Activated CD4-positive, alpha-beta T cell treated with anti-CD3 and anti-CD28 coated beads, Interleukin-2, Interleukin-6, amounts not matched to agents 100 ng/mL and 50 ng/mL, durations not matched to agents 16 hours and 8 hours (primary cell): ENCODE measurements at regions not wholly inside any gene's neighbourhood (a gene's known extent, or its start where the extent isn't known, plus 50 kb on each side); places are given as distances from the start of the nearest gene placed in this dataset.
"Not testable (repeated sequence)": the region's sequence is repeated elsewhere in the genome, so short reads cannot be mapped to it uniquely, and the experiment has no call there.

Experiments used
- DNase-seq: peaks from one replicate; pipeline ENCODE4 v3.0.0-alpha.2; 2020

DNA sequence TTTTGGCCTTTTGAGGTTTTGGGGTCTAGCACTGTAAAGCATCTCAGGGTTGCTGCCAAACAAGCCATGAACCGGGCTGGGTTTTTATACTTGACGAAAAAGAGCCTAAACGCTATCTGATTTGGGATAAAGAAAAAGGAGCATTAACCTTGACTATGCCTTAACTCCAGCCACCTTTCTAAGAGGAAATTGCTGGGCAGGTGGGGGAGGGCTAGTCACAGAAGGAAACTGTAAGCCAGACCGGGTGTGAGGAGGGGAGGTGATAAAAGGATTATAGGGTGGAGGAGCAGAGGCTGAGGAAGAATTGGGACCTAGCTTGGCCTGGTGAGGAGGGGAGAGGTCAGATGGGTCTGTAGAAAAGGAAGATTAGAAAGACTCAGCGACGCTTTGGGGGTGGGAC, 335.2 kb upstream of the HTR1E start:
- DNase-seq: not testable (repeated sequence)

GRCh38 chr6:86598969-86599368, 338.4 kb upstream of the HTR1E start:
- DNase-seq: not testable (repeated sequence)

DNA sequence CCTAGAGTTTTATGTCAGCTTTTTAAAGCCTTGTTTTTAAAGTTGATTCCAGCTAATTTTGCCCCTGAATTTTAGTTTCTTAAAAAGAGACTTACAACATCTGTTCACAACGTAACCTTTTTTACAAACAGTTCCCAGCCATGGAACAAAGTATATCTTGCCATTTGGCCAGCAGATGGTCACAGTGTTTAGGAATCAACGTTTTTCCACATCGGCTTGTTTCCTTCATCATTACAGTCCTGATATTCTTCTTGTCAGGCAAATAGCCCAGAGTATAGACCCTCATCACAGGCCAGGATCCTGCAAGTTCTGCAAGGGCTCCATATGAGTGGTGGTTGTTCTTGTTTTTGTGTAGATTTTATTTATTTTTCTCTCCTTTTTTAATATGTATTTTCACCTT, 341.7 kb upstream of the HTR1E start:
- no peak for DNase-seq

- DNase-seq: no peak
Measured at GRCh38 chr6:86586195-86586594, 351.1 kb upstream of the HTR1E start.

GRCh38 chr6:86581833-86582232, 355.5 kb upstream of the HTR1E start:
- DNase-seq: no peak

DNA sequence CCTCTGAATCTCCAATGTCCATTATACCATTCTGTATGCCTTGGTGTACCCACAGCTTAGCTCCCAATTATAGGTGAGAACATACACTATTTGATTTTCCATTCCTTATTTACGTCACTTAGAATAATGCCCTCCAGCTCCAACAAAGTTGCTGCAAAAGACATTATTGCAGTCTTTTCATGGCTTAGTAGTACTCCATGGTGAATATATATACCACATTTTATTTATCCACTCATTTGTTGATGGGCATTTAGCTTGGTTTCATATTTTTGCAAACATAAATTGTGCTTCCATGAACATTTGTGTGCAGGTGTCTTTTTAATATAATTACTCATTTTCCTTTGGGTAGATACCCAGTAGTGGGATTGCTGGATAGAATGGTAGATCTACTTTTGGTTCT, 374.1 kb upstream of the HTR1E start:
- DNase-seq: no peak

DNA sequence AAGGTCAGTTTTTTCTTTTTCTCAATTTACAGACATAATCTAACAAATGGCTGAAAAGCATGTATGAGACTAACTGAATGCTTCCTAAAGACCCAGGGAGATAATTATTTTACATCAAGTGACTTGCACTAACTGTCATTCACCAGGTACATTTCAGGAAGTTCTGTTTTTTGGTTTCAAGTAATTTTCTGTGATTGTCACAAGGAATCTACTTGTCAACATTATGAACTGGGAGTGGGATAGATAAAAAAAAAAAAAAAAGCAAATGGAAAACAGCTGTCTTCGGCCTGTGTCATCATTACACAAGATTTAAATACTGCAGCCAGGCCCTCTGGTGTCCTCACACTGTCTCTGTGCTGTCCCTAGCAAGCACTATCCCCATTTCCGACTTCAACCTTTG, 379.0 kb upstream of the HTR1E start:
- no peak for DNase-seq

- DNase-seq: no peak
Measured at GRCh38 chr6:86537292-86537861, 400.0 kb upstream of the HTR1E start.

- DNase-seq: no peak
Measured at GRCh38 chr6:86536121-86536520, 401.2 kb upstream of the HTR1E start.

DNA sequence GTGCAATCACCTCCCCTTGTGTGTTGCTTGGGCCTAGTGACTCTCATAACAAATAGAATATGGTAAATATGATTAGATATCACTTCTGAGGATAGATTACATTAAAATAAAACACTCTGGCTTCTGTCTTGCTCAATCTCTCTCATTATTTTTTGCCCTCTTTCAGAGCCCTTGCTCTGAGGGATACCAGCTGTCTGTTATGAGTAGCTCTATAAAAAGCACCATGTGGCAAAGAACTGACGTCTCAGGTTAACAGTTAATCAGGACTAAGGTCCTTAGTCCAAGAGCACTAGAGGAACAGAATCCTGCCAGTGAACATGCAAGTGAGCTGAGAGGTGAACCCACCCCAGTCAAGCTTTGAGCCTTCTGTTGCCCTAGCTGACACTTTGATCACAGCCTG, 402.2 kb upstream of the HTR1E start:
- DNase-seq: no peak

GRCh38 chr6:86529635-86530034, 407.7 kb upstream of the HTR1E start:
- DNase-seq: no peak

DNA sequence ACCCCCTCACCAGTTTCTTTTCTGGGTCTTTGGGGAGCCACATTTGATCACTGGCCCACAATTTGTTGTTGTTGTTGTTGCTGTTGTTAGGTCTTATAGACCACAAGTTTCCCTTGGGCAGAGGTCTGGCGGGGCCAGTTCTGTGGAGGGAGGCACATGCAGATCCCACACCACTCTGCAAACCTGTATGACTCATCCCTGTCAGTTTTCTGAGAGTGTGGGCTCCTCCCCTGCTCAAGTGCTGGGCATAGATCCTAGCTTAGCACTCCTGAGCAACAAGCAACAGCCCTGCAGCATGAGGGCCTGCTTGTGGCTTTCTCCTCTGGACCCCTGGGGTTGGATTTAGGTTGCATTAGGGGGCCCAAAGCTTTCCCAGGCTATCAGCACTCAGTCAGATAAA, 411.1 kb upstream of the HTR1E start:
- no peak for DNase-seq

DNA sequence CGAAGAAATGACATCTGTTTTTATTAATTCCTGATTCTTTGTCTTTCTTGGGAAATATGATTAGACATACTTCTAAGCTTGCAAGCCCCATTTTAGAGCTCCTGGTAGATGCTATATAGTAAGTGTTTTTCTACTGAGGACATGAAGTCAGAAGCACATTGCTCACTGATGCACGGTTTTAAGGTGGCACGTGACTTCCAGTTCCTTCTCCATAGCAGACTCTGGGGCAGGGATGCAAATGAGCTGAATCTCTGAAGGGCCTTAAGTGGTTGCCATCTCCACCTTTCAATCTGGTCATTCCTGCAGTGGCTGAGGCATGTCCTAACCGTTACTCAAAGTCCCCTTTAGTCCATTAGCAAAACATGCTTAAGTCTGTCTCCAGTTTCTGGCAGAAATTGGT, 421.2 kb upstream of the HTR1E start:
- no peak for DNase-seq

DNA sequence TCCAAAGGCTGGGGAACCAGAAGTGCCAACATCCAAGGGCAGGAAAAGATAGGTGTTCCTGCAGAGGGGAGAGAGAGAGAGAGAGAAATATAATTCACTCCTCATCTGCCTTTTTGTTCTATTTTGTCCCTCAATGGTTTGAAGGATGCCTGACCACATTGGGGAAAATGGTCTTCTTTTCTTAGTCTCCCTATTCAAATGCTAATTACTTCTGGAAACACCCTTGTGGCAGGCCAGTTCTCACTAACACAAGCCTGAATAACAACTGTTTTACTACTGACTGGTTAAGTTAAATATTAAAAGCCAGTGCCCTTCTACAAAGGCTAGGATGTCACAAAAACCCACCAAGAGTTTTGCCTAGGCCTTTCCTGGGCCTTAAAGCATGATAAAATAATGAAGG, 425.4 kb upstream of the HTR1E start:
- no peak for DNase-seq

DNA sequence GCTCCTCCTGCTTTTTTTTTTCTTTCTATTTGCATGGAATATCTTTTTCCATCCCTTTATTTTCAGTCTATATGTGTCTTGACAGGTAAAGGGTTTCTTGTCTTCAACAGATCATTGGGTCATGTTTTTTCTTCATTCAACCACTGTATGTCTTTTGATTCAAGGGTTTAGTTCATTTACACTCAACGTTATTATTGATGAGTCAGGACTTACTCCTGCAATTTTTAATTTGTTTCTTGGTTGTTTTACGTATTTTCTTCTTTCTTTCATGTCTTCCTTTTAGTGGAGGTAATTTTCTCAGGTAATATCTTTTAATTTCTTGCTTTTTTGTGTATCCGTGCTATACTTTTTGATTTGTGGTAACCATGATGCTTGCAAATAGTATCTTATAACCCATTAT, 429.1 kb upstream of the HTR1E start:
- DNase-seq: no peak

DNA sequence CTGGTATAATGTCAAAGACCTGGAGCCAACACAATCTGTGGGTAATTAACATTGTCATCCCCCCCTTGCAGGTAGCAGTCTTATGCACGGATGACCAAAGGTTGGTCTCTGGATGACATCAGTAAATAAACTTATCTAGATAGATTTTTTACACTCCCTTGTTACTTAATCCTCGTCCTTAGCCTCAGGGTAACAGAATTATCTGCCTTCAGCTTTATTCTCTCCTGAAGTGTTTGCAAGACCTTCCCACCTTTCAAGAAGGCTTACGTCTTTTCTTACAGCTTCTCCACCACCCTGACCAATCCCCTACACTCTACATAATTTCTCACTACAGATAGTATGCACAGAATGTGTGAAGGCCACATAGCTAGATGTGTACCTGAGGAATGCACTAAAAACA, 434.8 kb upstream of the HTR1E start:
- DNase-seq: no peak

GRCh38 chr6:86500035-86500434, 437.3 kb upstream of the HTR1E start:
- DNase-seq: no peak

- DNase-seq: not testable (repeated sequence)
Measured at GRCh38 chr6:86489042-86489441, 448.3 kb upstream of the HTR1E start.

GRCh38 chr6:86487660-86488221, 449.6 kb upstream of the HTR1E start:
- no peak for DNase-seq

DNA sequence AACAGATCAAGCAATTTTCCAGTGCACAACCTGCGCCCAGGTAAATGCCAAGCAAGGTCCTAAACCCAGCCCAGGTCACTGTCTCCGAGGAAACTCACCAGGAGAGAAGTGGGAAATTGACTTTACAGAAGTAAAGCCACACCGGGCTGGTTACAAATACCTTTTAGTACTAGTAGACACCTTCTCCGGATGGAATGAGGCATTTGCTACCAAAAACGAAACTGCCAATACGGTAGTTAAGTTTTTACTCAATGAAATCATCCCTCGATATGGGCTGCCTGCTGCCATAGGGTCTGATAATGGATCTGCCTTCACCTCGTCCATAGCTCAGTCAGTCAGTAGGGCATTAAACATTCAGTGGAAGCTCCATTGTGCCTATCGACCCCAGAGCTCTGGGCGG, 459.0 kb upstream of the HTR1E start:
- not testable (repeated sequence) for DNase-seq

DNA sequence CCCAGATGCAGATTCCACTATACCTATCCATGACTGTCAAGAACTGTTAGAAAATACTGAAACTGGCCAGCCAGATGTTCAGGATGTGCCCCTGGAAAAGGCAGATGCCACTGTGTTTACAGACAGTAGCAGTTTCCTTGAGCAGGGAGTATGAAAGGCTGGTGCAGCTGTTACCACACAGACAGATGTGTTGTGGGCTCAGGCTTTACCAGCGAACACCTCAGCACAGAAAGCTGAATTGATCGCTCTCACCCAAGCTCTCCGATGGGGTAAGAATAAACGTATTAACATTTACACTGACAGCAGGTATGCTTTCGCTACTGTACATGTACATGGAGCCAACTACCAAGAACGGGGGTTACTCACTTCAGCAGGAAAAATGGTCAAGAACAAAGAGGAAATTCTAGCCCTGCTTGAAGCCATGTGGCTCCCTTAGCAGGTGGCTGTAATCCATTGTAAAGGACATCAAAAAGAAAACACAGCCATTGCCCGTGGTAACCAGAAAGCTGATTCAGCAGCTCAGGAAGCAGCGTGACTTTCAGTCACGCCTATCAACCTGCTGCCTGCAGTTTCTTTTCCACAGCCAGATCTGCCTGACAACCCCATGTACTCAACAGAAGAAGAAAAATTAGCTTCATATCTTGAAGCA, 459.7 kb upstream of the HTR1E start:
- DNase-seq: no peak

DNA sequence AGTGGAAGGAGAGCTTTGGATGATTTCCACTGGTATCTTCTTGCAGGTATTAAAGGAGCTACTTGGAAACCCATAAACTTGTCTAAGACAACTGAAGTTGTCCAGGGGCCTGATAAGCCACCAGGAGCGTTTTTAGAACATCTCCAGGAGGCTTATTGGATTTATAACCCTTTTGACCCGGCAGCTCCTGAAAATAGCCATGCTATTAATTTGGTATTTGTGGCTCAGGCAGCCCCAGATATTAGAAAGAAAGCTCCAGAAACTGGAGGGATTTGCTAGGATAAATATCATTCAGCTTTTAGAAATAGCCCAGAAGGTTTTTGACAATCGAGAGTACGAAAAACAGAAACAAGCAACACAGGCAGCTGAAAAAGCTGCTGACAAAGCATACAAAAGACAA, 461.0 kb upstream of the HTR1E start:
- no peak for DNase-seq

- no peak for DNase-seq
Measured at GRCh38 chr6:86474081-86474480, 463.2 kb upstream of the HTR1E start.

DNA sequence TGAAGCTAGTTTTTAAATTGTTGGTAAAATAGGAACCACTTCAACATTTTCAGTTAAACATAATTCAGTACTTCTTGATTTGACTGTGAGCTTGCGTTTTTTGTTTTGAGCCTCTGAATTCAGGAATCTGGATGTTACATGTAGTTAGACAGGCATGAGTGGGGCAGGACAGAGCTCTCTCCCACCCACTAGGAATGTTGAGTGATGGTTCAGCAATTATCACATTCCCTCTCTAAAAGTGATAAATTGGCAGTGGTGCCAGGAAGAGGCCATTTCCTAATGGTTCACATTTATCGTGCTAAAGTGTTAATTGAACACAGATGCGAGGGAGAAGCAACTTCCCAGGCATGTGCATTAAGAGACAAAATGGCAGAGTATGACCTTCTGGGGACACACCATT, 465.5 kb upstream of the HTR1E start:
- no peak for DNase-seq

DNA sequence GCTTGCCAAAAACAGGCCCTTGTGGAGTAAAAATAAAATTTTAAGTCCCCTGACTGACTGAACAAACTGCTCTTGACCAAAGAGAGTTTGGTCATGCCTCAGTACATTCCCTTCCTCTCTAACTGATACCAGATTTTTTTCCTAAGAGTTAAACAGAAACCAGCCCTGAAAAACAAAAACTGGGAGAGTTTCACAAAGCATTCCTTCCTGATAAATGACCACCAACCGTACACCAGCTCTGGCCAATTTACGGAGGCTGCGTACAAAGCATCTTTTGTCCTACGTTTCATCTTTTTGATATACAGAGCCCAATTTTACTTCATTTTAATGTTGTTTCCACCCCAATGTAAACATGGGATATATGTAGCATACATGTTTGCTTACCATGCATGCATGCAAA, 477.4 kb upstream of the HTR1E start:
- DNase-seq: no peak
